HEK293 (cell line): ENCODE measurements at regions not wholly inside any gene's neighbourhood (a gene's known extent, or its start where the extent isn't known, plus 50 kb on each side); places are given as distances from the start of the nearest gene placed in this dataset.

Source experiments
- CTCF ChIA-PET: fragments of 350-600 bp; formaldehyde crosslinking; extraction: SDS; loops from one replicate; lab custom pipeline; 2021; ENCODE audit warnings: antibody characterized with exemption; lab: Yijun Ruan, JAX
- POLR2A ChIA-PET: fragments of 300-600 bp; formaldehyde crosslinking; extraction: SDS; loops from one replicate; lab custom pipeline; 2020; ENCODE audit warnings: antibody characterized with exemption, inconsistent platforms; lab: Yijun Ruan, JAX
- H3K27ac ChIP-seq: fragments of 200-500 bp; sonication (Bioruptor generic); 2 replicates; pipeline ENCODE4 v1.5.1; 2014; ENCODE audit warnings: low read depth, low read length, control low read depth, inconsistent platforms; ENCODE audit errors: extremely low read depth
- H3K36me3 ChIP-seq, 2 experiments: fragments of 200-500 bp in 1 of 2; sonication (Bioruptor generic) in 1 of 2; 1 replicate in 1 of 2; 2 replicates in 1 of 2; pipeline ENCODE4 v1.5.1; 2014 to 2017; ENCODE audit warnings: inconsistent platforms in 2 of 2, low read length in 2 of 2; ENCODE audit not compliant: control insufficient read depth in 2 of 2, insufficient read depth in 1 of 2
- H3K4me1 ChIP-seq: fragments of 200-500 bp; sonication (Bioruptor generic); 2 replicates; pipeline ENCODE4 v1.5.1; 2014; ENCODE audit warnings: mild to moderate bottlenecking, low read length, inconsistent platforms; ENCODE audit not compliant: control insufficient read depth, insufficient read depth
- H3K4me3 ChIP-seq: 2 replicates; pipeline ENCODE4 v1.5.1; 2011; ENCODE audit warnings: low read depth, mild to moderate bottlenecking, control low read depth, low read length, moderate library complexity
- H3K9me3 ChIP-seq: fragments of 200-500 bp; sonication (Bioruptor generic); 2 replicates; pipeline ENCODE4 v1.5.1; 2014; ENCODE audit warnings: low read depth, low read length, inconsistent platforms; ENCODE audit not compliant: control insufficient read depth, insufficient read depth
- BCL11A ChIP-seq: fragments of 450-650 bp; formaldehyde crosslinking; IDR thresholded peaks from 2 replicates; pipeline ENCODE4 v1.5.1; 2016; ENCODE audit warnings: low read depth, missing biosample characterization, missing genetic modification characterization
- GLI2 ChIP-seq: fragments of 450-650 bp; formaldehyde crosslinking; IDR thresholded peaks from 2 replicates; pipeline ENCODE4; 2017; ENCODE audit warnings: missing biosample characterization, missing genetic modification characterization, low read depth, borderline replicate concordance
- KLF8 ChIP-seq: fragments of 450-650 bp; formaldehyde crosslinking; IDR thresholded peaks from 2 replicates; pipeline ENCODE4 v1.5.1; 2016; ENCODE audit warnings: missing biosample characterization, missing genetic modification characterization
- MYNN ChIP-seq: fragments of 450-650 bp; formaldehyde crosslinking; IDR thresholded peaks from 2 replicates; pipeline ENCODE4 v1.5.1; 2016; ENCODE audit warnings: missing biosample characterization, missing genetic modification characterization, borderline replicate concordance
- MZF1 ChIP-seq: fragments of 450-650 bp; formaldehyde crosslinking; IDR thresholded peaks from 2 replicates; pipeline ENCODE4 v1.5.1; 2017; ENCODE audit warnings: missing biosample characterization, missing genetic modification characterization, borderline replicate concordance
- OSR2 ChIP-seq: fragments of 450-650 bp; formaldehyde crosslinking; IDR thresholded peaks from 2 replicates; pipeline ENCODE4 v1.5.1; 2016; ENCODE audit warnings: missing biosample characterization, missing genetic modification characterization
- PRDM1 ChIP-seq: fragments of 450-650 bp; formaldehyde crosslinking; IDR thresholded peaks from 2 replicates; pipeline ENCODE4; 2016; ENCODE audit warnings: missing biosample characterization, missing genetic modification characterization
- RBAK ChIP-seq: fragments of 450-650 bp; formaldehyde crosslinking; IDR thresholded peaks from 2 replicates; pipeline ENCODE4 v1.5.1; 2016; ENCODE audit warnings: missing biosample characterization, missing genetic modification characterization
- REPIN1 ChIP-seq: fragments of 450-650 bp; formaldehyde crosslinking; IDR thresholded peaks from 2 replicates; pipeline ENCODE4 v1.5.1; 2017; ENCODE audit warnings: missing biosample characterization, missing genetic modification characterization, low read depth
- SP3 ChIP-seq: fragments of 450-650 bp; formaldehyde crosslinking; IDR thresholded peaks from 2 replicates; pipeline ENCODE4 v1.5.1; 2016; ENCODE audit warnings: missing biosample characterization, missing genetic modification characterization
- YY1 ChIP-seq: fragments of 450-650 bp; formaldehyde crosslinking; IDR thresholded peaks from 2 replicates; pipeline ENCODE4 v1.5.1; 2018; ENCODE audit warnings: missing biosample characterization, missing genetic modification characterization
- ZBTB21 ChIP-seq: fragments of 450-650 bp; formaldehyde crosslinking; IDR thresholded peaks from 2 replicates; pipeline ENCODE4 v1.5.1; 2017; ENCODE audit warnings: missing biosample characterization, missing genetic modification characterization
- ZBTB49 ChIP-seq: fragments of 450-650 bp; formaldehyde crosslinking; IDR thresholded peaks from 2 replicates; pipeline ENCODE4 v1.5.1; 2016; ENCODE audit warnings: missing biosample characterization, missing genetic modification characterization, low read depth
- ZBTB8A ChIP-seq: fragments of 450-650 bp; formaldehyde crosslinking; IDR thresholded peaks from 2 replicates; pipeline ENCODE4 v1.5.1; 2016; ENCODE audit warnings: missing biosample characterization, missing genetic modification characterization
- ZFP37 ChIP-seq: fragments of 450-650 bp; formaldehyde crosslinking; IDR thresholded peaks from 2 replicates; pipeline ENCODE4 v1.5.1; 2016; ENCODE audit warnings: missing biosample characterization, missing genetic modification characterization
- ZNF121 ChIP-seq: fragments of 450-650 bp; formaldehyde crosslinking; IDR thresholded peaks from 2 replicates; pipeline ENCODE4 v1.5.1; 2016; ENCODE audit warnings: missing biosample characterization, missing genetic modification characterization
- ZNF214 ChIP-seq: fragments of 450-650 bp; formaldehyde crosslinking; IDR thresholded peaks from 2 replicates; pipeline ENCODE4 v1.5.1; 2017; ENCODE audit warnings: missing biosample characterization, mild to moderate bottlenecking, missing genetic modification characterization, borderline replicate concordance
- ZNF239 ChIP-seq: fragments of 450-650 bp; formaldehyde crosslinking; IDR thresholded peaks from 2 replicates; pipeline ENCODE4 v1.5.1; 2016; ENCODE audit warnings: missing biosample characterization, missing genetic modification characterization
- ZNF248 ChIP-seq: fragments of 450-650 bp; formaldehyde crosslinking; IDR thresholded peaks from 2 replicates; pipeline ENCODE4 v1.5.1; 2017; ENCODE audit warnings: missing biosample characterization, missing genetic modification characterization
- ZNF274 ChIP-seq, 2 experiments: fragments of 200-500 bp in 1 of 2; fragments of 450-650 bp in 1 of 2; sonication (Bioruptor generic) in 1 of 2; formaldehyde crosslinking in 1 of 2; IDR thresholded peaks; 2 replicates each; pipeline versions ENCODE4 v1.5.1 to v1.6.1; 2014 to 2016; ENCODE audit warnings: borderline replicate concordance in 1 of 2, inconsistent platforms in 1 of 2, low read length in 1 of 2, missing biosample characterization in 1 of 2, missing genetic modification characterization in 1 of 2
- ZNF335 ChIP-seq: fragments of 450-650 bp; formaldehyde crosslinking; conservative IDR thresholded peaks from 2 replicates; pipeline ENCODE4 v1.5.1; 2016; ENCODE audit warnings: missing biosample characterization, missing genetic modification characterization
- ZNF366 ChIP-seq: fragments of 450-650 bp; formaldehyde crosslinking; conservative IDR thresholded peaks from 2 replicates; pipeline ENCODE4 v1.5.1; 2016; ENCODE audit warnings: missing biosample characterization, missing genetic modification characterization
- ZNF488 ChIP-seq: fragments of 450-650 bp; formaldehyde crosslinking; IDR thresholded peaks from 2 replicates; pipeline ENCODE4 v1.5.1; 2016; ENCODE audit warnings: missing biosample characterization, missing genetic modification characterization
- ZNF561 ChIP-seq: fragments of 450-650 bp; IDR thresholded peaks from 2 replicates; pipeline ENCODE4 v1.5.1; 2018; ENCODE audit warnings: missing biosample characterization, missing genetic modification characterization, borderline replicate concordance
- ZNF610 ChIP-seq: fragments of 450-650 bp; formaldehyde crosslinking; IDR thresholded peaks from 2 replicates; pipeline ENCODE4 v1.5.1; 2016; ENCODE audit warnings: missing biosample characterization, missing genetic modification characterization, borderline replicate concordance
- ZNF626 ChIP-seq: fragments of 450-650 bp; sonication (Bioruptor Pico); formaldehyde crosslinking; IDR thresholded peaks from 2 replicates; pipeline ENCODE4 v1.5.1; 2018; ENCODE audit warnings: missing biosample characterization, missing genetic modification characterization, inconsistent platforms
- ZNF670 ChIP-seq: fragments of 450-650 bp; formaldehyde crosslinking; IDR thresholded peaks from 2 replicates; pipeline ENCODE4 v1.5.1; 2016; ENCODE audit warnings: missing biosample characterization, missing genetic modification characterization, low read depth
- ZNF785 ChIP-seq: fragments of 450-650 bp; formaldehyde crosslinking; IDR thresholded peaks from 2 replicates; pipeline ENCODE4 v1.5.1; 2016; ENCODE audit warnings: missing biosample characterization, missing genetic modification characterization
- ZSCAN23 ChIP-seq: fragments of 450-650 bp; formaldehyde crosslinking; IDR thresholded peaks from 2 replicates; pipeline ENCODE4 v1.5.1; 2016; ENCODE audit warnings: missing biosample characterization, missing genetic modification characterization
- TF ChIP-seq, protein P1 (sequence below): fragments of 450-650 bp; formaldehyde crosslinking; IDR thresholded peaks from 2 replicates; pipeline ENCODE4 v1.5.1; 2016; ENCODE audit warnings: missing biosample characterization, missing genetic modification characterization

DNA sequence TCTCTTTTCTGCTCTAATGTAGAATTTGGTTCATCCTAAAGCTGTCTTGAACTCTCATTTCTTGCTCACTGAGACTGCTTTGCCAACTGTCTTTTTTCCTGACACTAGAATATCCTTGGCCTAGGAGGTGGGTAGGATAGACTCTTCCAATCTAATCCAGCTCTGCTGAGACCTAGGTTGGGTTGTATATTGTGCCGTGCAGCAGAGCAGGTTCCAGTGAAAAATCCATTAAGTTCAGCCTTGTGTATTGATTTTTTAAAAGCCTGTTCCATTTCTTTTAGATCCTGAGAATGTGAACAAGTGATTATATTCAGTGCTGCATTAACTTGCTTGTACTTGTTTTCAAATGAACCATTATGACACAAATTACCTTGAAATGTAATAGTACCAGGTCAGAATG, 539.6 kb downstream of the LRRC70 start (continued):
- TF ChIP-seq ZNF121 (tag by site-specific recombination), result no peak
- no peak for TF ChIP-seq MYNN (tag by site-specific recombination)
- TF ChIP-seq, protein P1, sequence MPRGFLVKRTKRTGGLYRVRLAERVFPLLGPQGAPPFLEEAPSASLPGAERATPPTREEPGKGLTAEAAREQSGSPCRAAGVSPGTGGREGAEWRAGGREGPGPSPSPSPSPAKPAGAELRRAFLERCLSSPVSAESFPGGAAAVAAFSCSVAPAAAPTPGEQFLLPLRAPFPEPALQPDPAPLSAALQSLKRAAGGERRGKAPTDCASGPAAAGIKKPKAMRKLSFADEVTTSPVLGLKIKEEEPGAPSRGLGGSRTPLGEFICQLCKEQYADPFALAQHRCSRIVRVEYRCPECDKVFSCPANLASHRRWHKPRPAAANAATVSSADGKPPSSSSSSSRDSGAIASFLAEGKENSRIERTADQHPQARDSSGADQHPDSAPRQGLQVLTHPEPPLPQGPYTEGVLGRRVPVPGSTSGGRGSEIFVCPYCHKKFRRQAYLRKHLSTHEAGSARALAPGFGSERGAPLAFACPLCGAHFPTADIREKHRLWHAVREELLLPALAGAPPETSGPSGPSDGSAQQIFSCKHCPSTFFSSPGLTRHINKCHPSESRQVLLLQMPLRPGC, result no peak
- no peak for TF ChIP-seq ZBTB49 (tag by site-specific recombination)

GRCh38 chr5:63111891-63112290, 533.3 kb downstream of the LRRC70 start:
- Histone ChIP-seq H3K27ac (no peak overlapping the region), H3K9me3 (no peaks in the 10 kb centered on the region), H3K36me3 (no peaks in the 10 kb centered on the region), H3K4me1 (no peaks in the 10 kb centered on the region), H3K4me3 (no peak overlapping the region)
- ChIA-PET POLR2A (no interaction called here), CTCF (no interaction called here)
- TF ChIP-seq BCL11A (tag by site-specific recombination), result no peak
- TF ChIP-seq ZFP37, result no peak
- no peak for TF ChIP-seq PRDM1
- TF ChIP-seq ZNF488 (tag by site-specific recombination), result no peak
- TF ChIP-seq GLI2 (tag by site-specific recombination), result no peak
- TF ChIP-seq ZBTB21 (tag by site-specific recombination), result no peak
- no peak for TF ChIP-seq YY1 (tag by site-specific recombination)
- no peak for TF ChIP-seq OSR2 (tag by site-specific recombination)
- no peak for TF ChIP-seq ZNF214
- no peak for TF ChIP-seq ZNF561 (tag by site-specific recombination)
- no peak for TF ChIP-seq ZNF670
- no peak for TF ChIP-seq MZF1 (tag by site-specific recombination)

DNA sequence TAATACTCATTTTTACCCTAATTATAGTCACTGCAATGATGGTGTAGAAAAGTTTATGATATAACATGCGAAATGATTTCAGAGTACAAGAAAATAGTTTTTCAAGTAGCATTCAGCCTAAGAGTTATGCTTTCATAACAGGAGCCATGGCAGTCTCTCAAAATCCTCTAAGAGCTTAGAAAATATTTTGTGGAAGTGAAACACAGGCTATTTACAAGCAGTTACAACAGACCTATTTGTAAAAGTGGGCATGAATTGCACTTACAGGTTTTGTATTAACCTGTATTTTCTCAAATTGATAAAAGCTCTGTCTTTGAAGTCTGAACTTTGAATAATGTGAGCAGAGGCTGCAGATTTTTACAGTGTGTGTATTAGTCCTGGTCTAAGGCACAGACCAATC, 523.3 kb downstream of the LRRC70 start:
- no peak overlapping the region for H3K27ac ChIP-seq
- no peak overlapping the region for H3K4me3 ChIP-seq
- H3K4me1 ChIP-seq, result no peaks in the 10 kb centered on the region
- H3K9me3 ChIP-seq, result no peaks in the 10 kb centered on the region
- ChIA-PET CTCF (no interaction called here), POLR2A (no interaction called here)
- H3K36me3 ChIP-seq, result no peaks in the 10 kb centered on the region
- TF ChIP-seq SP3 (no peak), REPIN1 (tag by site-specific recombination) (no peak), ZBTB49 (tag by site-specific recombination) (no peak), ZNF274 (IDR thresholded peaks at IDR 0.05; ENCODE audit: low read length) (no peak), ZNF274 (tag by site-specific recombination; IDR thresholded peaks at IDR 0.05; ENCODE audit: borderline replicate concordance) (no peak), ZNF610 (tag by site-specific recombination) (no peak), RBAK (no peak), ZNF335 (tag by site-specific recombination) (no peak), ZSCAN23 (tag by site-specific recombination) (no peak), ZNF626 (no peak), ZBTB8A (tag by site-specific recombination) (no peak), ZNF366 (tag by site-specific recombination) (no peak), ZNF248 (no peak), ZNF239 (tag by site-specific recombination) (no peak), ZNF785 (tag by site-specific recombination) (no peak), KLF8 (tag by site-specific recombination) (no peak)
